ENCODE measurements at regions not wholly inside any gene's neighbourhood (a gene's known extent, or its start where the extent isn't known, plus 50 kb on each side); places are given as distances from the start of the nearest gene placed in this dataset.

- ATAC-seq: no peak
Measured at GRCh38 chr22:48959496-48959895, 868.2 kb downstream of the BRD1 start.

- no peak for ATAC-seq
Measured at GRCh38 chr22:48957987-48958321, 869.7 kb downstream of the BRD1 start.

GRCh38 chr22:48957311-48957986 is 870.2 kb downstream of the BRD1 start:
- no peak for ATAC-seq

GRCh38 chr22:48955351-48956311 is 872.0 kb downstream of the BRD1 start:
- ATAC-seq: no peak

DNA sequence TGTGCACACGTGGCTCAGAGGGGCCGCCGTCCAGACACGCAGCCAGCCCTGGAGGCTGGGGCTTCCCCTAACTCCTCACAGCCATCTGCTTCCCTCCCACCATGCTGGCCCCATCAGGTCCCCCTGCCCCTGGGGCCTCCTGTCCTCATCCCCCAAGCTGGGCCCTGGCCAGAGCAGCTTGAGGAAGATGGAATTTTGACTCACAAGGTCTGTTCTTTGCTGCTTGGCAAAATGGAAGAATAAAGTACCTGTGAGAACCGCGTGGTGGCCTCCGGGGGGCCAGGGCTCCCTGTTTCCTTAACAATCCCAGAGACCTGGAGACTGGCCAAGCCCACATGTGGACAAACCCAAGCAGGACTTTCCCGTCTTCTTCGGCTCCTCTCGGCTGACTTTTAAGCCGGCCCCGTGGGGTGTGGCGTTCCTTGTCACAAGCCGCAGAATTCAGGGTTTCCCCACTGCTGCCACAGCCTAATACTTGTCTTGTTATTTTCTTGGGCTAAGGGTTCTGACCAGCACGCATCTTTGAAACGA is 872.8 kb downstream of the BRD1 start:
- no peak for ATAC-seq

GRCh38 chr22:48953830-48954229 is 873.8 kb downstream of the BRD1 start:
- ATAC-seq: no peak

DNA sequence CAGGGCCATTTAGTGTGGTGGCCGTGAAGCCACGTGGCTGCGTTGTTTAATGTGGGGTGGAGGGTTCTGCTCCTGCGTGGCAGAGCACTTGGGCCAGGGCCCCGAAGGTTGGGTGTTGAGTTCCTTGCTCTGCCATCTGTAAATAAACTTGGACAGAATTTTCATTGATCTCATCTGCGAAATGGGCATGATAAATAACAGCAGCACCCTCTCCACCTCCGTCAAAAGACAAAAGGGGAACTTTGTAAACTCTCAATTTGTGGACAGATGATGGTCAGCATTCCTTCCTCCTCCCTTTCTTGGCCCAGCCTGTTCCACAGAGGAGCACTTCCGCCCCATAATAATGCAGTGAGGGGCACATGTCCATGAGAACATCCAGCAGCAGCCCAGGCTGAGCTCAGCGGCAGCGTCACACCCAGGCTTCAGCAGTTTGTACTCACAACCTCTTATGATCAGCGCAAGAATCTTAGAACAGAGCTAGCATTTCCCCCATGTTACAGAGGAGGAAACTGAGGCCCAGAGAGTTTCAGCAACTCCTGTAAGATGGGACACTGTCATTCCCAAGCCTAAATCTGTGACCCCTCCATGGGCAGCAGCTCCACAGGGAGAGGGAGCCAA is 874.5 kb downstream of the BRD1 start:
- no peak for ATAC-seq

GRCh38 chr22:48952256-48953102 is 875.2 kb downstream of the BRD1 start:
- no peak for ATAC-seq

- ATAC-seq: no peak
Measured at GRCh38 chr22:48951836-48952235, 875.8 kb downstream of the BRD1 start.

DNA sequence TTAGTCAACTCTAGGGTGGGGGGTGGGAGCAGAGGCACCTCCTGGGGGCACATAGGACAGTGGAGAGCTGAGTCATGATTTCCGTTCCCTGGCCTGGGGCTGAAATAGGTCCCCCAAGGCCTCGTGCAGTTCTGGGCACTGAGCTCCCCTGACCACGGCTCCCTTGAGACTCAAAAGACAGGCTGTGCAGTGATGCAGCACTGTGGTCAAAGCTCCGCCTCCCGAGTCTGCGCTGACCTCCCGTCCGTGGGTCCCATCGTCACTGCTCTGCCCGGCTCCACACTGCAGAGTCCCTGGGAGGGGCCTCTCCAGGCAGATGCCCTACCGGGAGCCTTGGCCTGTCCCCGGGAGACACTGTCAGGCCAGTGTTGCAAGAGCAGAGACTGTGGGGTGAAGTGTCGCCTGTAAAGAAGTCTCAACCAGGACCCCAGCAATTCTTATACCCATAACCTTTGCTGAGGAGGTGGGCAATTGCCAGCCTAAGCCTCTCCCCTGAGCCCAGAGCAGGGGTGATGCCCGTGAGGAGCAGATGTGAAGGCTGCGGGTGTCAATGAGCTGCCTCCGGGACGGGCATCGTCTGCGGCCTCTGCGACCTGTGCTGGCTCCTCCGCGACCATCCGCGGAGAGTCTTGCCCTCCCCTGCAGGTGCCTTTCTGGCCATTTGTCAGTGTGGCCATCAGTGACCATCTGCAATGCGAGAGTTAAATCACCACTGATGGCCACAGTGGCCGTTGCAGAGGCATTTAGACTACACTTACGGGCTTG is 877.3 kb downstream of the BRD1 start:
- no peak for ATAC-seq

- ATAC-seq: no peak
Measured at GRCh38 chr22:48949375-48950149, 878.1 kb downstream of the BRD1 start.

DNA sequence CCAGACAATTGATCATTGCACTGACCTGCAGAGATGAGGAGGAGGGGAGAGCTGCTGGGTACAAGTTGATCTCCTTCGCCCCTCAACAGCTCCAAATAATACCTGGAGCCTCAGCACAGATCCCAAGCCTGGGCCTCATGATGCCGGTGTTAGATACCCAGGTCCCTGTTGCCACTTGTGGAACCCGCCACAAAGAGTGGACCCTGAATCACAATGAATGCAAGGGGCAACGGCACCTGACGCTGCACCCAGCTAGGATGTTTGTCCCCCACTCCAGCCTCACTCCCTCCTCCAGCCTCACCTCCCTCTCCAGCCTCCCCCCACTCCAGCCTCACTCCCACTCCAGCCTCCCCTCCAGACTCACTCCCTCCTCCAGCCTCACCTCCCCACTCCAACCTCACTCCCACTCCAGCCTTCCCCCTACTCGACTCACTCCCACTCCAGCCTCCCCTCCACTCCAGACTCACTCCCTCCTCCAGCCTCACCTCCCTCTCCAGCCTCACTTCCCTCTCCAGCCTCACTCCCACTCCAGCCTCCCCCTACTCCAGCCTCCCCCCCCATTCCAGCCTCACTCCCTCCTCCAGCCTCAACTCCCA is 879.0 kb downstream of the BRD1 start:
- no peak for ATAC-seq

DNA sequence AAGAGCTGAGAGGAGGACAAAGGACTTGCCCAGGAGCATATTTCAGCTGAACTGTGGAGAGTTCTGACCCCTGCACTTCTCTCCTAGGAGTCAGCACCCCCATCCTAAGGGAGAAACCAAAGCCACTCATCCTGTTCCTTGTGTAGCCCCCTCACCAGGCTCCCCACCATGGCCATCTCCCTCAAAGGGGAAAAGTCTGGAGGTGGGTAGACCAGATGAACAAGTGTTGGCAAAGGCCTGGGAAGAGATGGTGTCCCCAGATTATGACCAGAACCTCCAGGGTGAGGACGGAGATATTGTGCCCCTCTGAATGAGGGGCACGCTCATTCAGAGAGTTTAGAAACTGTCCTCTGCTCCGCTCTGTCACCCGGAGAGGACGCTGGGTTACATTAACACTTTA is 880.0 kb downstream of the BRD1 start:
- ATAC-seq: no peak

DNA sequence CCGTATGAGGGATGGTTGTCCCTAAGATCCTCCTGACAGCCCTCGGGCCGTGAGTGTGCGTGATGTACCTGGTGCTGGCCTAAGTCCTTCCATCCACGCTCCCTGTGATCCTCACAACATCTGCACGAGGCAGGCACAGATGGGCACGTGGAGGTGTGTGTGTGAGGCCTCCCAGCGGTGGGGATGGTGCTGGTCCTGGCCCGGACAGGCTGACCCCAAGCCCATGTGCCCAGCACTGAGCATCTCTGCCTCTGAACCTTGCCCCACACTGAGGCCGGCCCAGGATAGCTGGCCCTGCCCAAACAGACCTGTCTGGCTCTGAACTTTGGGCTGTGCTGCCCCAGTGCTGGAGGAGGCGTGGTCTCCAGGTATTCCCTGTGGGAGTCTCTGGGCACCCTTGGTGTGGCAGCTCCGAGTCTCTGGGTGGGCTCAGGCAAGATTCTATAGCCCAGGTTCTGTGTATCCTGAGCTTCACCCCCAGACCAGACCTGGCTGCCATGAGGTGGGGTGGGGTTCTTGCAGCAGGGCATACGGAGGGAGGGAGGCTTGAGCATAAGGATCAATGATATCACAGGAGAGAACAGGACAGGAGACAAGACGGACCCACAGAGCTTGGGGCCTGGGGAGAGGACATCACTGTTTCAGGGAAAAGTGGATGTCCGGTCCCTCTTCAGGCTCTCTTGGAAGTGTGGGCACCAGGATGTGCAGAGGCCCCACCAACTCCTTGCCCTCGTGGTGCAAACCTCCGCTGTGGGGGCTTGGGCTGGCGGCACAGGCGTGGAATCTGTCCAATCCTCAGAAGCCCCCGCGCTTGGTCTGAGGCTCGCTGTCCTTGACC is 881.8 kb downstream of the BRD1 start:
- no peak for ATAC-seq

GRCh38 chr22:48944751-48945620 is 882.7 kb downstream of the BRD1 start:
- no peak for ATAC-seq

DNA sequence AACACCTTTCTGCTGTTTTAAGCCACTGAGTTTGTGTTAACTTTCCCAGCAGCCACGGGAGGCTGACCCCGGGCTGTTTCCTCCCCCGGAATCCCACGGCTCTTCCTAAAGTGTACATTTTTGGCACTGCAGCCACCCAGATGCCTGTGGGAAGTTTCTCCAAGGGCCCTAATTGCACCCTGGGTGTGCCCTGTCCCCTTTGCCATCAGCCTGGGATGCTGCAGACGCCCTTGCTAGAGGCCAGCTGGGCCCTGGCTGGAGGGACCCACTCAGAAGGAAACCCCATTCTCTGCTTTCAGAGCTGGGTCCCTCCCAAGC is 883.3 kb downstream of the BRD1 start:
- ATAC-seq: no peak

DNA sequence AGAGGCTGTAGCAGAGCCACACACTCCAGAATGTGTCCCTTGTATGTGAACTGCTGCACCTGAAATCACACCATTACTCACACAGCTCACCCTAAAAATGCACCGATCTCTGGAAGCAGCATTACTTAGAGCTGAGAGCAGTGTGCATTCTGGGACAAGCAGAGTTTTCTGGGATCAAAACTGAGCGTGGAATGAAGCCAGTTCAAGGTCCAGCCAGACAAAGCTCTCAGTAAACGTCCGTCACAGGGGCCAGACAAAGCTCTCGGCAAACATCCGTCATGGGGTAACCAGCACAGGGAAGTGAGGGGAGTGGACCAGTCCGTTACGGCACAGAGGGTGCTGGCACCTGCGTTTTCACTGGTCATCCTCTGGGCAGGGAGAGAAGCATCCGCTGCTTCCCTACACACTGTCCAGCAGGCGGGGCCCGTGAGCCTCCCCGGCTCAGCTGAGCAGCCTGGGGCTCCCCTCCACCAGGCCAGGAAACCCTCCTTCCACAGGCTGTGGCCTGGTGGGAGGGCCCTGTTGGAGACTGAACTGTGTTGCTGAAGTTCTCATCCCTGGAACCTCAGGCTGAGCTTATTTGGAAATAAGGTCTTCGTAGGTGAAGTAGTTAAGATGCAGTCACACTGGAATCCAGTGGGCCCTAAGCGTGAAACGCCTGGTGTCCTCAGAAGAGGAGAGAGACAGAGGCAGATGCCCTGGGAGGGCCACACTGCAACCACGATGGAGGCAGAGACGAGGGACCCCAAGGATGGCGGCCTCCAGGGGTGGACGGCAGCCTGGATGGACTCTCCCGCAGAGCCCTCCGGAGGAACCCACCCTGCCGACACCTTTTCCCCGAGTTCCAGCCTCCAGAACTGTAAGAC is 883.9 kb downstream of the BRD1 start:
- ATAC-seq: no peak

Measured in activated CD4-positive, CD25-positive, alpha-beta regulatory T cell treated with anti-CD3 and anti-CD28 coated beads, Interleukin-2, amount 50 U/mL, for 24 hours (primary cell).